ENCODE measurements at regions not wholly inside any gene's neighbourhood (a gene's known extent, or its start where the extent isn't known, plus 50 kb on each side); places are given as distances from the start of the nearest gene placed in this dataset.

DNA sequence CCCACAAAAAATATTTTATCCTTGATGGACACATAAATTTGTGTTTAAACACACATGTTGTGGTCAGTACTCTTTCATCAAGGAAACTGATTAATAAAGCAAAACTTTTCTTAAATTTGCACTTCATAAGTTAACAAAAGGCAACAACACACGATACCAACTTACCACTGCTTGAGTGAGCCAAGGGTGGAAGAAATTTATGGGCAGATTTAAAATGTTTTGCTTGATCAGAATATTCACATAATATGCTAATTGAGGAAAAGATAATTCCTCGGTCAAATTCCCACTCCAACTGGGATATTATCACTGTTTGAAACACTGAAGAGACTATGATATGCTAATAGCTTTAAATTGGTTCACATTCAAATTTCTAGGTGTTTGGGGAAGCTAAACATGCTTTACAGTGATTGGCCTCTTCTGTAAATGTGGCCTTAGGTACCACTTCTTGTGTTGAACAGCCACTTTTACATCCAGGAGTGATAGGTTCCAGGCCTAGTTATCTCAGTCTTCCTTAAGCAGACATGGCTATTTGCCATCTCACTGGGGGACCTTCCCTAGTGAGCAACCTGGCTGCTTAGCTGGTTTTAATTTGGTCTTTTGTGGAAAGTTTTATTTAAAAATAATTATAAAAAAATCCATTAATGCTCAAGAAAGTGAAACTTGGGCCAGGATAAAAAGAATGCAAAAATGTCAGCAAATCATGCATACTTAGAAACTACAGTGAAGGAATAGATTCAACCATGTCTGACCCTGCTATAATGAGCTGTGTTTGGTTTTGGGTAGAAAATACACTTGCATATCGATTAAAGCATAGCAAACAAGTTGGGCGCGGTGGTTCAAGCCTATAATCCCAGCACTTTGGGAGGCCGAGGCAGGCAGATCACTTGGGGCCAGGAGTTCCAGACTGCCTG, 221.2 kb upstream of the MAP3K7 start:
- no peaks in the 10 kb centered on the region for H3K9me3 ChIP-seq
- TF ChIP-seq, protein P1, sequence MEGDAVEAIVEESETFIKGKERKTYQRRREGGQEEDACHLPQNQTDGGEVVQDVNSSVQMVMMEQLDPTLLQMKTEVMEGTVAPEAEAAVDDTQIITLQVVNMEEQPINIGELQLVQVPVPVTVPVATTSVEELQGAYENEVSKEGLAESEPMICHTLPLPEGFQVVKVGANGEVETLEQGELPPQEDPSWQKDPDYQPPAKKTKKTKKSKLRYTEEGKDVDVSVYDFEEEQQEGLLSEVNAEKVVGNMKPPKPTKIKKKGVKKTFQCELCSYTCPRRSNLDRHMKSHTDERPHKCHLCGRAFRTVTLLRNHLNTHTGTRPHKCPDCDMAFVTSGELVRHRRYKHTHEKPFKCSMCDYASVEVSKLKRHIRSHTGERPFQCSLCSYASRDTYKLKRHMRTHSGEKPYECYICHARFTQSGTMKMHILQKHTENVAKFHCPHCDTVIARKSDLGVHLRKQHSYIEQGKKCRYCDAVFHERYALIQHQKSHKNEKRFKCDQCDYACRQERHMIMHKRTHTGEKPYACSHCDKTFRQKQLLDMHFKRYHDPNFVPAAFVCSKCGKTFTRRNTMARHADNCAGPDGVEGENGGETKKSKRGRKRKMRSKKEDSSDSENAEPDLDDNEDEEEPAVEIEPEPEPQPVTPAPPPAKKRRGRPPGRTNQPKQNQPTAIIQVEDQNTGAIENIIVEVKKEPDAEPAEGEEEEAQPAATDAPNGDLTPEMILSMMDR (IDR thresholded peaks at IDR 0.05), result no peak
- no peaks in the 10 kb centered on the region for H3K36me3 ChIP-seq
- no peaks in the 10 kb centered on the region for H3K27me3 ChIP-seq
- ATAC-seq, result no peak
- no peak overlapping the region for H3K4me3 ChIP-seq
- H3K27ac ChIP-seq, result no peak overlapping the region
- no peak for DNase-seq
- intact Hi-C loops (cut with DNase I), result no loop called here
- FAIRE-seq, result no peak
- WGBS, 2 donors, result 79 to 83% methylated on average over 6 of the region's 6 CpGs
- H3K4me1 ChIP-seq, result no peaks in the 10 kb centered on the region

DNA sequence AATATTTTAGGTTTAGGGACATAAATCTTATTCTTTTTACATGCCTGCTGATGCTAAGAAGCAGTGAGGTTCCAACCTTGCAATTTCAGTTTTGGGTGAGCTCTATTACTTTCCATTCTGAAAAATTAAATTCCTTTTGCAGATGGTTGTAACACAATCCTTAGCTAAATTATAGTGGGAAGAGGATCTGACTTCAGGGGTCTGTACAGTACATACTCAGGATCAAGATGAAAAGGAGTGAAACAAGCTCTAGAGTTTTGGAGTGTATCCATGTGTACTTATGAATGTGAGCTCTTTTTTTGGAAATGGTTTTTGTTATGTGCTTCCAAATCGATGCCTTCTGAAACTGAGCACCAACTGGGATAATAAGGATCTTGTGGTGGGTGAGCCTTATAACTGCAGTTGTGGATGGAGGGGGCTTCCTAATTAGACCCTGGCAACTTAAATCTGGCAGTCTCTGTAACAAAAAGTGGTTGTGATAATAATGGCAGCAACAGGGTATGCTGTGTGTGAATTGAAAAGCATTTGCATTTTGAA, 218.8 kb upstream of the MAP3K7 start:
- H3K4me1 ChIP-seq, result no peaks in the 10 kb centered on the region
- FAIRE-seq, result no peak
- intact Hi-C loops (cut with DNase I), result no loop called here
- TF ChIP-seq, protein P1 (IDR thresholded peaks at IDR 0.05), result no peak
- WGBS, 2 donors, result 59 to 81% methylated on average over 1 of the region's 1 CpG
- H3K4me3 ChIP-seq, result no peak overlapping the region
- ATAC-seq, result no peak
- no peak for DNase-seq
- no peaks in the 10 kb centered on the region for H3K36me3 ChIP-seq
- H3K27me3 ChIP-seq, result no peaks in the 10 kb centered on the region
- no peak overlapping the region for H3K27ac ChIP-seq
- H3K9me3 ChIP-seq, result no peaks in the 10 kb centered on the region

DNA sequence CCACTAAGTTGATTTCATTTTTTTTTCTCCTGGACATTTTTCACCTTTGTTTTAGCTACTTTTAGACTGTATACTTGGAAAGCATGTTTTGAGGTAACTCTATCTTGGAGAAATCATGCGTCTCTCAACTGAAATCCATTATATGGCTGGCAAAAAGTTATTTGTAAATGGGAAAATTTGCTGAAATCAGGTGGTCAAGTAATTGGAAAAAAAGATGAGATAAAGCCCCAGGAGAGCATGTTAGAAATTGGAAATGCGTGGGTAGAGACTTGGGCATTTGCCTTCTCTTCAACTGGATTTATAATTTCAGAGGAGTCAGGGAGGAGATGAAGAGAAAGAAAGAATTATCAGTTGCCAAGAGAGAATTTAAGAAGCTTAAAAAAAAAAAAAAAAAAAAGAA, 217.1 kb upstream of the MAP3K7 start:
- 62 to 79% methylated on average over 2 of the region's 2 CpGs for WGBS, 2 donors
- FAIRE-seq, result no peak
- Histone ChIP-seq H3K9me3 (no peaks in the 10 kb centered on the region), H3K4me1 (no peaks in the 10 kb centered on the region), H3K4me3 (no peak overlapping the region), H3K36me3 (no peaks in the 10 kb centered on the region), H3K27ac (no peak overlapping the region), H3K27me3 (no peaks in the 10 kb centered on the region)
- DNase-seq, result no peak
- TF ChIP-seq, protein P1 (IDR thresholded peaks at IDR 0.05), result no peak
- no peak for ATAC-seq
- intact Hi-C loops (cut with DNase I), result no loop called here

DNA sequence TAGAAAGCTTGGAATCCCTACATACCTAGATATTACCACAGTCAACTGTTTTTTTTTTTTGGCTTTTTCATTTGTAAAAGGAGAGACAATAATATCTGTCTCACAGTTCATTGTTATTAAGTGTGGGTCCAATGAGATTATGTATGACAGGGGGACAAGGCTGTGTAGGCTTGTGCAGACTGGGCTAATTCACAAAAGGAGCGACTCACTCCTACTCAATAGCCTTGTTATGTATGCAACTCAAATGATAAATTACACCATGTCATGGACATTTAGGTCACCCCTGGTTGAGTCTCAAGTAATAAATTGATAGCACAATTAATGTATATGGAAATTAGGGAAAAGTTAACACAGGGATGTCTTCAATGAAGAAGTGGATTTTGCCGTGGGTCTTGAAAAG, 208.2 kb upstream of the MAP3K7 start:
- TF ChIP-seq, protein P1 (IDR thresholded peaks at IDR 0.05), result no peak
- 89 to 93% methylated on average over 2 of the region's 2 CpGs for WGBS, 2 donors
- ATAC-seq (no peak), DNase-seq (no peak), FAIRE-seq (no peak)
- intact Hi-C loops (cut with DNase I), result no loop called here
- H3K27ac ChIP-seq, result no peak overlapping the region
- H3K4me3 ChIP-seq, result no peak overlapping the region
- H3K4me1 ChIP-seq, result no peaks in the 10 kb centered on the region
- no peaks in the 10 kb centered on the region for H3K27me3 ChIP-seq
- H3K9me3 ChIP-seq, result no peaks in the 10 kb centered on the region
- no peaks in the 10 kb centered on the region for H3K36me3 ChIP-seq

DNA sequence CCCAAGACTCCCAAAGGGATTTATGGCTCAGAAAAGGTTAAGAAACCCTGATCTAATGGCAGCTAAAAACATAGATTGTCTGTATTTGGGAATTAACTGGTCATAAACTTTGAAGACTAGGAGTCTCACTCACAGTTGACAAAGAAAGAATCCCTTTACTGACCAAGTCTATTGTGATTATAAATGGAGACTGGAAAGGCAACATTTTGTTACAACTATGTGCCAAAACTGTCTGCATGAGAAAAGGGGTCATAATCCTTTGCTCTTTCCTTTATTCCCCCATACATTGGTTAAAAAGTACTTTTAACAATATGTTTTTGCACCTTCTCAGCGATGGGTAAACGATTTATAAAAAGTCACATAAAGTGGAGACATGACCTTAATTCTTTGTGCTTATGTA, 206.9 kb upstream of the MAP3K7 start:
- ATAC-seq (no peak), DNase-seq (no peak), FAIRE-seq (no peak)
- WGBS, 2 donors, result 69 to 80% methylated on average over 2 of the region's 2 CpGs
- no peak overlapping the region for H3K4me3 ChIP-seq
- TF ChIP-seq, protein P1 (IDR thresholded peaks at IDR 0.05), result no peak
- H3K9me3 ChIP-seq, result no peaks in the 10 kb centered on the region
- no peaks in the 10 kb centered on the region for H3K4me1 ChIP-seq
- no peaks in the 10 kb centered on the region for H3K36me3 ChIP-seq
- no peaks in the 10 kb centered on the region for H3K27me3 ChIP-seq
- intact Hi-C loops (cut with DNase I), result no loop called here
- no peak overlapping the region for H3K27ac ChIP-seq
